H1 (cell line): ENCODE measurements at regions not wholly inside any gene's neighbourhood (a gene's known extent, or its start where the extent isn't known, plus 50 kb on each side); places are given as distances from the start of the nearest gene placed in this dataset.

Experiments
- CTCF ChIA-PET: fragments of 300-600 bp; sonication (Branson Sonifier 250); formaldehyde crosslinking; loops from one replicate; lab custom pipeline; 2021; ENCODE audit not compliant: partially characterized antibody; lab: Charles Lee
- POLR2A ChIA-PET: fragments of 300-600 bp; sonication (Branson Sonifier 250); formaldehyde crosslinking; loops from one replicate; lab custom pipeline; 2021; ENCODE audit warnings: inconsistent platforms; ENCODE audit not compliant: partially characterized antibody; lab: Charles Lee
- DNase-seq, 2 experiments: peaks; one replicate each; pipeline versions ENCODE4 v3.0.0 to v3.0.0-alpha.2; 2010 to 2022; ENCODE audit warnings: low spot score in 2 of 2, low read depth in 1 of 2, mixed read lengths in 1 of 2
- FAIRE-seq: peaks from 2 replicates; lab custom pipeline; 2011; peaks lifted over from hg19 to GRCh38; lab: Jason Lieb, UNC
- H2AFZ ChIP-seq: 2 replicates; pipeline ENCODE4 v1.8.1; 2012; ENCODE audit warnings: low read length, inconsistent platforms
- H2AK5ac ChIP-seq: 2 replicates; pipeline ENCODE4 v1.6.1; 2013; ENCODE audit warnings: low read depth, low read length
- H2BK120ac ChIP-seq: replicated peaks from 2 replicates; pipeline ENCODE3; 2013; ENCODE audit warnings: low read depth, low read length, inconsistent platforms
- H2BK12ac ChIP-seq: 2 replicates; pipeline ENCODE4 v1.6.1; 2013; ENCODE audit warnings: low read depth, low read length
- H2BK15ac ChIP-seq: 2 replicates; pipeline ENCODE4 v1.6.1; 2013; ENCODE audit warnings: low read length
- H2BK20ac ChIP-seq: 2 replicates; pipeline ENCODE4 v1.6.1; 2013; ENCODE audit warnings: low read length
- H2BK5ac ChIP-seq: 2 replicates; pipeline ENCODE4 v1.6.1; 2013; ENCODE audit warnings: low read depth, low read length
- H3K14ac ChIP-seq: 2 replicates; pipeline ENCODE4 v1.6.1; 2013; ENCODE audit warnings: inconsistent platforms; ENCODE audit not compliant: insufficient read length
- H3K18ac ChIP-seq: 2 replicates; pipeline ENCODE4 v1.6.1; 2013; ENCODE audit warnings: low read length; ENCODE audit errors: extremely low read depth
- H3K23ac ChIP-seq: 2 replicates; pipeline ENCODE4 v1.6.1; 2013; ENCODE audit warnings: inconsistent platforms; ENCODE audit not compliant: insufficient read length
- H3K23me2 ChIP-seq: 2 replicates; pipeline ENCODE4 v1.6.1; 2013; ENCODE audit warnings: low read depth, low read length
- H3K27ac ChIP-seq: 2 replicates; pipeline ENCODE4 v1.6.1; 2011; ENCODE audit warnings: low read depth, low read length, inconsistent platforms
- H3K27me3 ChIP-seq, 4 experiments: replicated peaks in 1 of 4; 1 replicate in 1 of 4; 2 replicates in 3 of 4; pipeline versions ENCODE4 v1.6.1 to v1.8.1; 2011 to 2013; ENCODE audit warnings: low read length in 3 of 4, mild to moderate bottlenecking in 3 of 4, inconsistent platforms in 2 of 4, mixed read lengths in 2 of 4, moderate library complexity in 1 of 4; ENCODE audit not compliant: control insufficient read depth in 3 of 4, insufficient read depth in 3 of 4; ENCODE audit errors: extremely low read depth in 1 of 4
- H3K36me3 ChIP-seq, 4 experiments: 2 replicates each; pipeline versions ENCODE4 v1.6.1 to v1.8.1; 2011 to 2013; ENCODE audit warnings: mild to moderate bottlenecking in 4 of 4, low read length in 3 of 4, moderate library complexity in 2 of 4, control low read depth in 1 of 4, inconsistent platforms in 1 of 4; ENCODE audit not compliant: insufficient read depth in 4 of 4, control insufficient read depth in 2 of 4
- H3K4ac ChIP-seq: replicated peaks from 2 replicates; pipeline ENCODE3; 2013; ENCODE audit warnings: low read length, low read depth, mixed read lengths, inconsistent platforms; ENCODE audit not compliant: insufficient read length
- H3K4me1 ChIP-seq, 4 experiments: replicated peaks in 1 of 4; 1 replicate in 1 of 4; 2 replicates in 3 of 4; pipeline versions ENCODE4 v1.6.1 to v1.8.1; 2011 to 2013; ENCODE audit warnings: low read length in 3 of 4, inconsistent platforms in 2 of 4, mixed read lengths in 1 of 4; ENCODE audit not compliant: insufficient read depth in 4 of 4, control insufficient read depth in 3 of 4
- H3K4me2 ChIP-seq, 2 experiments: 2 replicates each; pipeline versions ENCODE4 v1.6.1 to v1.8.1; 2011 to 2013; ENCODE audit warnings: low read depth in 2 of 2, low read length in 2 of 2, control low read depth in 1 of 2, inconsistent platforms in 1 of 2, mild to moderate bottlenecking in 1 of 2; ENCODE audit not compliant: insufficient read depth in 1 of 2
- H3K4me3 ChIP-seq, 4 experiments: fragments of 200-600, 300-600 bp in 1 of 4; sonication (generic), shearing (Covaris generic), sonication (Bioruptor Twin) in 1 of 4; 2 replicates each; pipeline versions ENCODE4 v1.5.1 to v1.8.1; 2011 to 2016; ENCODE audit warnings: low read length in 4 of 4, low read depth in 3 of 4, control low read depth in 2 of 4, inconsistent platforms in 2 of 4, mild to moderate bottlenecking in 2 of 4, mixed read lengths in 1 of 4, moderate library complexity in 1 of 4; ENCODE audit not compliant: insufficient read depth in 2 of 4; ENCODE audit errors: extremely low read depth in 1 of 4
- H3K56ac ChIP-seq: replicated peaks from 2 replicates; pipeline ENCODE3; 2013; ENCODE audit warnings: low read depth, mild to moderate bottlenecking, mixed read lengths, low read length, inconsistent platforms; ENCODE audit not compliant: insufficient read length
- H3K79me1 ChIP-seq: 2 replicates; pipeline ENCODE4 v1.6.1; 2013; ENCODE audit warnings: low read depth, low read length, control low read depth
- H3K79me2 ChIP-seq, 2 experiments: 2 replicates each; pipeline versions ENCODE4 v1.6.1 to v1.8.1; 2012 to 2013; ENCODE audit warnings: low read length in 2 of 2, mild to moderate bottlenecking in 2 of 2, inconsistent platforms in 1 of 2; ENCODE audit not compliant: insufficient read depth in 2 of 2, control insufficient read depth in 1 of 2
- H3K9ac ChIP-seq, 4 experiments: replicated peaks in 1 of 4; 1 replicate in 1 of 4; 2 replicates in 3 of 4; pipeline versions ENCODE4 v1.6.1 to v1.8.1; 2011 to 2013; ENCODE audit warnings: low read depth in 3 of 4, low read length in 3 of 4, control low read depth in 2 of 4, mild to moderate bottlenecking in 2 of 4, moderate library complexity in 2 of 4, inconsistent platforms in 1 of 4; ENCODE audit errors: extremely low read depth in 1 of 4
- H3K9me3 ChIP-seq, 2 experiments: 2 replicates each; pipeline versions ENCODE4 v1.6.1 to v1.8.1; 2012 to 2013; ENCODE audit warnings: mild to moderate bottlenecking in 2 of 2, moderate library complexity in 2 of 2, control low read depth in 1 of 2, inconsistent platforms in 1 of 2, low read depth in 1 of 2, low read length in 1 of 2, mixed read lengths in 1 of 2; ENCODE audit not compliant: insufficient read depth in 2 of 2
- H4K20me1 ChIP-seq, 2 experiments: replicated peaks in 1 of 2; 2 replicates each; pipeline versions ENCODE3 to v1.8.1; 2011 to 2013; ENCODE audit warnings: inconsistent platforms in 2 of 2, low read length in 2 of 2, mild to moderate bottlenecking in 1 of 2; ENCODE audit not compliant: insufficient read depth in 2 of 2, control insufficient read depth in 1 of 2
- H4K5ac ChIP-seq: 2 replicates; pipeline ENCODE4 v1.6.1; 2013; ENCODE audit warnings: low read length, low read depth, mixed read lengths, inconsistent platforms; ENCODE audit not compliant: insufficient read length
- H4K8ac ChIP-seq: 2 replicates; pipeline ENCODE4 v1.8.0; 2013; ENCODE audit warnings: mild to moderate bottlenecking, moderate library complexity, low read length, inconsistent platforms; ENCODE audit not compliant: insufficient read depth; ENCODE audit errors: extremely low read depth
- H4K91ac ChIP-seq: replicated peaks from 2 replicates; pipeline ENCODE3; 2013; ENCODE audit warnings: low read length, mixed read lengths, inconsistent platforms; ENCODE audit not compliant: insufficient read length
- BCL11A ChIP-seq, 2 experiments: IDR thresholded peaks; one replicate each; pipeline ENCODE4 v1.6.1; 2011; ENCODE audit warnings: low read depth in 2 of 2, low read length in 2 of 2, mild to moderate bottlenecking in 2 of 2
- CEBPB ChIP-seq: IDR thresholded peaks from 2 replicates; pipeline ENCODE4 v1.6.1; 2012; ENCODE audit warnings: low read depth, low read length
- GTF2F1 ChIP-seq: IDR thresholded peaks from 2 replicates; pipeline ENCODE4 v1.6.1; 2012; ENCODE audit warnings: low read depth, low read length, improper control_type of control experiment, borderline replicate concordance
- JUND ChIP-seq: IDR thresholded peaks from 2 replicates; pipeline ENCODE4 v1.6.1; 2011; ENCODE audit warnings: mild to moderate bottlenecking, improper control_type of control experiment, low read length
- TEAD4 ChIP-seq: IDR thresholded peaks from 2 replicates; pipeline ENCODE4 v1.6.1; 2012; ENCODE audit warnings: low read depth, low read length, inconsistent platforms, mixed read lengths
- WGBS, 2 experiments: shearing (Covaris generic) in 1 of 2; methylation state at CpG; one replicate each; pipeline versions ENCODE4 v1.1.6 to v1.1.7; 2013 to 2015; ENCODE audit warnings: low lambda C conversion rate in 2 of 2, mixed read lengths in 2 of 2, inconsistent platforms in 1 of 2, low coverage in 1 of 2, missing lambda C conversion rate in 1 of 2; ENCODE audit not compliant: insufficient replicate concordance in 2 of 2, insufficient coverage in 1 of 2, insufficient read length in 1 of 2; ENCODE audit errors: extremely low coverage in 1 of 2, missing lambda C conversion rate in 1 of 2; 5-methylcytosine and 5-hydroxymethylcytosine counted together

DNA sequence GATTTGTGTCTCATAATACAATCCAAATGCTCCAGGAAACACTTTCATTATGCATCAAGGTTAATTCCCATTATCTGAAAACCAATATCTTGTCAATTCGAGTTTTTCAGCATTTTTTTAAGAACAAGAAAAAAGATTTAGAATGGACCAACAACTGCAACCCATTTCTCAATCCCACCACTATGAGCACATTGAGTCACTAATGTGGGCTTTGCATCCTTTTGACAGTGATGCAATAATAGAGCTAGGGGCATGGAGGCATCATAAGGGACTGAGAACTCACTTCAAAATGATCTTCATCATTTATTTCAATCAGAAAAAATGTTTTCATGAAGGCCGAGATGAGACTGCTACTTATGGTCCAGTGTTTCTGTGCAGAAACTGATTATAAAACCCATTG, 74.8 kb upstream of the DEFB112 start:
- H3K36me3 ChIP-seq: no peaks in the 10 kb centered on the region
- H2BK20ac ChIP-seq: no peak overlapping the region
- no peak for DNase-seq
- WGBS, 2 experiments: 87% methylated on average over 2 of the region's 2 CpGs; no CpG with 5 or more reads in 1 of the 2 experiments
- H4K5ac ChIP-seq: no peak overlapping the region
- no peaks in the 10 kb centered on the region for H3K79me1 ChIP-seq
- no peaks in the 10 kb centered on the region for H3K23me2 ChIP-seq
- no peak overlapping the region for H3K23ac ChIP-seq
- H3K18ac ChIP-seq: no peak overlapping the region
- no peak overlapping the region for H3K4me3 ChIP-seq
- H3K4ac ChIP-seq: no peak overlapping the region
- H3K4me1 ChIP-seq: no peaks in the 10 kb centered on the region
- no peak overlapping the region for H2BK5ac ChIP-seq
- H2AFZ ChIP-seq: no peak overlapping the region
- no peak overlapping the region for H2BK12ac ChIP-seq
- no peak overlapping the region for H3K9ac ChIP-seq
- H2AK5ac ChIP-seq: no peak overlapping the region
- H3K4me2 ChIP-seq: no peak overlapping the region
- H3K14ac ChIP-seq: no peak overlapping the region
- no peak overlapping the region for H2BK15ac ChIP-seq
- no peaks in the 10 kb centered on the region for H3K27me3 ChIP-seq
- no peak overlapping the region for H4K8ac ChIP-seq
- TF ChIP-seq JUND: no peak
- TF ChIP-seq GTF2F1: no peak
- no peak for TF ChIP-seq BCL11A (IDR thresholded peaks at IDR 0.05; ENCODE audit: low read depth in 2 of 2, low read length in 2 of 2)
- TF ChIP-seq CEBPB: peak; percentile 23; the same call in 1 of the 2 replicates
- no peak for TF ChIP-seq TEAD4
- no peaks in the 10 kb centered on the region for H3K9me3 ChIP-seq
- CTCF ChIA-PET: interaction anchor here (1.3 kb wide), 1 partner anchor 20 kb away, joined by 5 read pairs; no protein-coding TSS in a partner anchor
- no peak overlapping the region for H3K56ac ChIP-seq
- no peak for FAIRE-seq
- no peak overlapping the region for H4K91ac ChIP-seq
- POLR2A ChIA-PET: no interaction called here
- no peaks in the 10 kb centered on the region for H4K20me1 ChIP-seq
- no peak overlapping the region for H2BK120ac ChIP-seq
- no peak overlapping the region for H3K27ac ChIP-seq
- H3K79me2 ChIP-seq: no peaks in the 10 kb centered on the region
